H9 (cell line): ENCODE measurements at regions not wholly inside any gene's neighbourhood (a gene's known extent, or its start where the extent isn't known, plus 50 kb on each side); places are given as distances from the start of the nearest gene placed in this dataset.

Experiments
- DNase-seq: peaks from one replicate; pipeline ENCODE4 v3.0.0-alpha.2; 2017
- H2AFZ ChIP-seq: one replicate; pipeline ENCODE4 v1.6.1; 2013; ENCODE audit warnings: mild to moderate bottlenecking, low read length, control low read depth, moderate library complexity
- H2AK5ac ChIP-seq: 2 replicates; pipeline ENCODE4 v1.6.1; 2013; ENCODE audit warnings: low read length, control low read depth, mixed read lengths; ENCODE audit not compliant: insufficient read length
- H2BK120ac ChIP-seq: one replicate; pipeline ENCODE4 v1.6.1; 2013; ENCODE audit warnings: low read depth, mild to moderate bottlenecking, low read length, control low read depth, inconsistent platforms; ENCODE audit not compliant: poor library complexity, severe bottlenecking
- H2BK12ac ChIP-seq: 2 replicates; pipeline ENCODE4 v1.6.1; 2013; ENCODE audit warnings: low read length, control low read depth, mixed read lengths, low read depth; ENCODE audit not compliant: insufficient read length
- H2BK15ac ChIP-seq: 2 replicates; pipeline ENCODE4 v1.6.1; 2013; ENCODE audit warnings: low read depth, low read length, control low read depth
- H2BK20ac ChIP-seq: one replicate; pipeline ENCODE4 v1.6.1; 2013; ENCODE audit warnings: low read depth, mild to moderate bottlenecking, low read length, control low read depth, inconsistent platforms; ENCODE audit not compliant: poor library complexity, severe bottlenecking
- H2BK5ac ChIP-seq: 2 replicates; pipeline ENCODE4 v1.6.1; 2013; ENCODE audit warnings: low read length, control low read depth, mixed read lengths; ENCODE audit not compliant: insufficient read length
- H3K14ac ChIP-seq: 2 replicates; pipeline ENCODE4 v1.6.1; 2013; ENCODE audit warnings: low read length, control low read depth; ENCODE audit not compliant: insufficient read depth
- H3K18ac ChIP-seq: 2 replicates; pipeline ENCODE4 v1.6.1; 2013; ENCODE audit warnings: low read depth, mild to moderate bottlenecking, mixed read lengths, low read length, control low read depth; ENCODE audit not compliant: insufficient read length
- H3K23ac ChIP-seq: 2 replicates; pipeline ENCODE4 v1.6.1; 2013; ENCODE audit warnings: low read length, control low read depth, mixed read lengths, low read depth; ENCODE audit not compliant: insufficient read length
- H3K23me2 ChIP-seq: 2 replicates; pipeline ENCODE4 v1.6.1; 2013; ENCODE audit warnings: low read depth, mild to moderate bottlenecking, mixed read lengths, low read length, control low read depth; ENCODE audit not compliant: insufficient read length, poor library complexity, severe bottlenecking
- H3K27ac ChIP-seq: 2 replicates; pipeline ENCODE4 v1.5.1; 2013; ENCODE audit warnings: low read length, control low read depth, mixed read lengths, low read depth; ENCODE audit not compliant: insufficient read length
- H3K27me3 ChIP-seq: 2 replicates; pipeline ENCODE4 v1.6.1; 2013; ENCODE audit warnings: low read length, control low read depth, inconsistent platforms; ENCODE audit not compliant: insufficient read depth
- H3K4ac ChIP-seq: 2 replicates; pipeline ENCODE4 v1.6.1; 2013; ENCODE audit warnings: low read depth, mild to moderate bottlenecking, control low read depth, inconsistent platforms, low read length, moderate library complexity
- H3K4me1 ChIP-seq: 2 replicates; pipeline ENCODE4 v1.6.1; 2013; ENCODE audit warnings: low read length, control low read depth, inconsistent platforms; ENCODE audit not compliant: insufficient read depth
- H3K4me2 ChIP-seq: 2 replicates; pipeline ENCODE4 v1.6.1; 2013; ENCODE audit warnings: low read length, control low read depth, mixed read lengths; ENCODE audit not compliant: insufficient read length, insufficient read depth
- H3K56ac ChIP-seq: 2 replicates; pipeline ENCODE4 v1.6.1; 2013; ENCODE audit warnings: low read depth, mild to moderate bottlenecking, mixed read lengths, low read length, control low read depth; ENCODE audit not compliant: insufficient read length
- H3K79me1 ChIP-seq: 2 replicates; pipeline ENCODE4 v1.6.1; 2013; ENCODE audit warnings: low read depth, mild to moderate bottlenecking, moderate library complexity, low read length, control low read depth, inconsistent platforms; ENCODE audit not compliant: insufficient read depth, poor library complexity, severe bottlenecking
- H3K79me2 ChIP-seq: 2 replicates; pipeline ENCODE4 v1.6.1; 2013; ENCODE audit warnings: low read length, control low read depth, inconsistent platforms; ENCODE audit not compliant: insufficient read depth
- H3K9ac ChIP-seq: 2 replicates; pipeline ENCODE4 v1.6.1; 2013; ENCODE audit warnings: low read length, control low read depth, mixed read lengths; ENCODE audit not compliant: insufficient read length; ENCODE audit errors: extremely low read depth
- H3K9me3 ChIP-seq: one replicate; pipeline ENCODE4 v1.6.1; 2013; ENCODE audit warnings: low read depth, low read length, inconsistent platforms; ENCODE audit not compliant: control insufficient read depth
- H3T11ph ChIP-seq: one replicate; pipeline ENCODE4 v1.6.1; 2013; ENCODE audit warnings: mild to moderate bottlenecking, low read length, control low read depth, inconsistent platforms
- H4K20me1 ChIP-seq: one replicate; pipeline ENCODE4 v1.6.1; 2013; ENCODE audit not compliant: control insufficient read depth, insufficient read length, insufficient read depth
- H4K5ac ChIP-seq: 2 replicates; pipeline ENCODE4 v1.6.1; 2013; ENCODE audit warnings: low read depth, mild to moderate bottlenecking, mixed read lengths, low read length, control low read depth; ENCODE audit not compliant: insufficient read length
- H4K8ac ChIP-seq: replicated peaks from 2 replicates; pipeline ENCODE4 v1.6.1; 2013; ENCODE audit warnings: low read length, control low read depth, mixed read lengths, low read depth; ENCODE audit not compliant: insufficient read length
- H4K91ac ChIP-seq: 2 replicates; pipeline ENCODE4 v1.6.1; 2013; ENCODE audit warnings: low read depth, mild to moderate bottlenecking, moderate library complexity, mixed read lengths, low read length, control low read depth; ENCODE audit not compliant: insufficient read length
- H3K27ac Mint-ChIP-seq, 3 experiments: 2 replicates in 2 of 3; 3 replicates in 1 of 3; pipeline ENCODE4 v1.8.0; 2020 to 2021; ENCODE audit warnings: mixed read lengths in 3 of 3, mild to moderate bottlenecking in 1 of 3, moderate library complexity in 1 of 3
- H3K27me3 Mint-ChIP-seq: 2 replicates; pipeline ENCODE4 v1.8.0; 2021; ENCODE audit warnings: low read depth, mild to moderate bottlenecking, moderate library complexity, mixed read lengths
- H3K36me3 Mint-ChIP-seq, 3 experiments: 2 replicates in 2 of 3; 3 replicates in 1 of 3; pipeline ENCODE4 v1.8.0; 2020 to 2021; ENCODE audit warnings: low read depth in 3 of 3, mixed read lengths in 3 of 3; ENCODE audit not compliant: insufficient read depth in 1 of 3
- H3K4me1 Mint-ChIP-seq, 2 experiments: 2 replicates each; pipeline ENCODE4 v1.8.0; 2020; ENCODE audit warnings: mixed read lengths in 2 of 2
- H3K4me3 Mint-ChIP-seq, 2 experiments: 2 replicates in 1 of 2; 3 replicates in 1 of 2; pipeline ENCODE4 v1.8.0; 2020 to 2021; ENCODE audit warnings: mild to moderate bottlenecking in 2 of 2, mixed read lengths in 2 of 2, moderate library complexity in 1 of 2
- H3K9me3 Mint-ChIP-seq, 2 experiments: 2 replicates in 1 of 2; 3 replicates in 1 of 2; pipeline ENCODE4 v1.8.0; 2020; ENCODE audit warnings: mild to moderate bottlenecking in 2 of 2, mixed read lengths in 2 of 2, moderate library complexity in 1 of 2
- CTCF ChIP-seq: fragments of 200-600 bp; sonication (generic); conservative IDR thresholded peaks from 3 replicates; pipeline ENCODE4 v1.8.0; 2021; ENCODE audit warnings: antibody characterized with exemption, mild to moderate bottlenecking
- WGBS: extraction: QIAGEN DNeasy Blood & Tissue Kit; methylation state at CpG from one replicate; pipeline ENCODE4 v1.1.7; 2013; ENCODE audit warnings: missing lambda C conversion rate, low lambda C conversion rate, mixed read lengths; ENCODE audit not compliant: insufficient read length; ENCODE audit errors: extremely low coverage; 5-methylcytosine and 5-hydroxymethylcytosine counted together

GRCh38 chr1:241417258-241417657, 60.3 kb upstream of the RGS7 start:
- H3K36me3 Mint-ChIP-seq, result no peaks in the 10 kb centered on the region; a peak in 1 of 7 replicates
- Histone ChIP-seq H3K79me2 (no peaks in the 10 kb centered on the region), H3K27ac (no peak overlapping the region), H4K8ac (no peak overlapping the region), H4K91ac (no peak overlapping the region), H2AK5ac (no peak overlapping the region), H4K5ac (no peak overlapping the region), H4K20me1 (no peaks in the 10 kb centered on the region), H3K4ac (no peak overlapping the region), H3K4me2 (no peak overlapping the region), H3K14ac (no peak overlapping the region), H3K9ac (no peak overlapping the region), H3K9me3 (no peaks in the 10 kb centered on the region), H3K79me1 (no peaks in the 10 kb centered on the region), H2AFZ (no peak overlapping the region), H2BK20ac (no peak overlapping the region), H3K27me3 (no peaks in the 10 kb centered on the region), H2BK120ac (no peak overlapping the region), H3K23ac (no peak overlapping the region), H2BK5ac (no peak overlapping the region), H3K56ac (no peak overlapping the region), H3K18ac (no peak overlapping the region), H2BK12ac (no peak overlapping the region), H2BK15ac (no peak overlapping the region), H3K23me2 (no peaks in the 10 kb centered on the region), H3T11ph (no peak overlapping the region), H3K4me1 (no peaks in the 10 kb centered on the region)
- no peaks in the 10 kb centered on the region for H3K9me3 Mint-ChIP-seq
- TF ChIP-seq CTCF, result no peak
- H3K4me1 Mint-ChIP-seq, result peaks cover 6 to 7% of the 10 kb centered on the region in 2 experiments
- WGBS, result no CpG with 5 or more reads among the region's 1 CpG
- no peak overlapping the region for H3K27ac Mint-ChIP-seq
- no peak overlapping the region for H3K4me3 Mint-ChIP-seq
- no peak for DNase-seq
- peaks cover 13% of the 10 kb centered on the region for H3K27me3 Mint-ChIP-seq
